CD14-positive monocyte (primary cell): ENCODE measurements at regions not wholly inside any gene's neighbourhood (a gene's known extent, or its start where the extent isn't known, plus 50 kb on each side); places are given as distances from the start of the nearest gene placed in this dataset.
"Not testable (repeated sequence)": the region's sequence is repeated elsewhere in the genome, so short reads cannot be mapped to it uniquely, and the experiment has no call there.

Experiments
- DNase-seq, 3 donors: peaks; one replicate each; pipeline ENCODE4 v3.0.0-alpha.2; 2011 to 2022
- H2AFZ ChIP-seq: 2 replicates; pipeline ENCODE4 v1.6.0; 2012; ENCODE audit warnings: mild to moderate bottlenecking, low read depth, low read length, inconsistent platforms; ENCODE audit not compliant: insufficient read depth, poor library complexity, severe bottlenecking
- H3K27ac ChIP-seq, 2 donors: 1 replicate in 1 of 2; 2 replicates in 1 of 2; pipeline ENCODE4 v1.5.1; 2012 to 2013; ENCODE audit warnings: low read length in 2 of 2, control low read depth in 1 of 2, inconsistent platforms in 1 of 2, low read depth in 1 of 2, mild to moderate bottlenecking in 1 of 2
- H3K27me3 ChIP-seq, 2 donors: one replicate each; pipeline versions ENCODE4 v1.6.0 to v1.6.1; 2011 to 2013; ENCODE audit warnings: low read length in 2 of 2; ENCODE audit not compliant: control insufficient read depth in 2 of 2, insufficient read depth in 2 of 2
- H3K36me3 ChIP-seq, 2 donors: replicated peaks in 1 of 2; 1 replicate in 1 of 2; 2 replicates in 1 of 2; pipeline versions ENCODE4 v1.5.1 to v1.6.1; 2012 to 2013; ENCODE audit warnings: low read length in 2 of 2, control low read depth in 1 of 2, inconsistent platforms in 1 of 2, mild to moderate bottlenecking in 1 of 2; ENCODE audit not compliant: insufficient read depth in 2 of 2, control insufficient read depth in 1 of 2
- H3K4me1 ChIP-seq, 2 donors: 1 replicate in 1 of 2; 2 replicates in 1 of 2; pipeline versions ENCODE4 v1.5.1 to v1.6.1; 2012 to 2013; ENCODE audit warnings: low read length in 2 of 2, control low read depth in 1 of 2, inconsistent platforms in 1 of 2, mild to moderate bottlenecking in 1 of 2, moderate library complexity in 1 of 2; ENCODE audit not compliant: insufficient read depth in 2 of 2, control insufficient read depth in 1 of 2
- H3K4me2 ChIP-seq: replicated peaks from 2 replicates; pipeline ENCODE3; 2012; ENCODE audit warnings: low read length, moderate library complexity, mild to moderate bottlenecking; ENCODE audit not compliant: poor library complexity, severe bottlenecking; ENCODE audit errors: extremely low read depth
- H3K4me3 ChIP-seq, 3 experiments: fragments of 200-600 bp in 1 of 3; sonication (generic) in 1 of 3; replicated peaks in 1 of 3; 1 replicate in 2 of 3; 2 replicates in 1 of 3; pipeline ENCODE4 v1.5.1; 2011 to 2013; ENCODE audit warnings: low read length in 3 of 3, mild to moderate bottlenecking in 3 of 3, control low read depth in 2 of 3, low read depth in 2 of 3, inconsistent platforms in 1 of 3, moderate library complexity in 1 of 3
- H3K79me2 ChIP-seq: 2 replicates; pipeline ENCODE4 v1.6.0; 2012; ENCODE audit warnings: mild to moderate bottlenecking, control low read depth, inconsistent platforms, low read length, moderate library complexity; ENCODE audit not compliant: insufficient read depth
- H3K9ac ChIP-seq: 2 replicates; pipeline ENCODE4 v1.6.0; 2017; ENCODE audit warnings: low read length, mild to moderate bottlenecking; ENCODE audit not compliant: insufficient read depth, poor library complexity, severe bottlenecking
- H3K9me3 ChIP-seq, 2 donors: replicated peaks in 1 of 2; 1 replicate in 1 of 2; 2 replicates in 1 of 2; pipeline versions ENCODE4 v1.5.1 to v1.6.1; 2012 to 2013; ENCODE audit warnings: low read length in 2 of 2, control low read depth in 1 of 2; ENCODE audit not compliant: control insufficient read depth in 1 of 2, insufficient read depth in 1 of 2
- H4K20me1 ChIP-seq: 2 replicates; pipeline ENCODE4 v1.6.0; 2012; ENCODE audit warnings: mild to moderate bottlenecking, low read length, control low read depth, moderate library complexity; ENCODE audit not compliant: insufficient read depth
- H3K27ac Mint-ChIP-seq, 7 donors: one replicate each; pipeline ENCODE4 v1.8.0; 2020; ENCODE audit warnings: mild to moderate bottlenecking in 7 of 7, mixed read lengths in 7 of 7, moderate library complexity in 6 of 7, inconsistent platforms in 2 of 7
- H3K27me3 Mint-ChIP-seq, 3 donors: one replicate each; pipeline ENCODE4 v1.8.0; 2021 to 2022; ENCODE audit warnings: low read depth in 3 of 3, mild to moderate bottlenecking in 3 of 3, mixed read lengths in 3 of 3, moderate library complexity in 3 of 3, inconsistent platforms in 1 of 3
- H3K36me3 Mint-ChIP-seq, 2 donors: one replicate each; pipeline ENCODE4 v1.8.0; 2020; ENCODE audit warnings: mixed read lengths in 2 of 2, inconsistent platforms in 1 of 2, mild to moderate bottlenecking in 1 of 2
- H3K4me1 Mint-ChIP-seq: one replicate; pipeline ENCODE4 v1.8.0; 2020; ENCODE audit warnings: mild to moderate bottlenecking, mixed read lengths
- H3K4me3 Mint-ChIP-seq, 2 donors: one replicate each; pipeline ENCODE4 v1.8.0; 2020; ENCODE audit warnings: mild to moderate bottlenecking in 2 of 2, mixed read lengths in 2 of 2, moderate library complexity in 1 of 2
- H3K9me3 Mint-ChIP-seq, 7 donors: one replicate each; pipeline ENCODE4 v1.8.0; 2020 to 2022; ENCODE audit warnings: mixed read lengths in 7 of 7, mild to moderate bottlenecking in 6 of 7, moderate library complexity in 6 of 7, inconsistent platforms in 2 of 7
- WGBS: methylation state at CpG from one replicate; pipeline ENCODE4 v1.1.5; 2013; ENCODE audit warnings: missing lambda C conversion rate; ENCODE audit not compliant: insufficient coverage; 5-methylcytosine and 5-hydroxymethylcytosine counted together
- intact Hi-C, 2 donors: fragments of 100-400 bp; cut with micrococcal nuclease; formaldehyde crosslinking; loops; one replicate each; pipeline versions ENCODE4 v1.15.0 to v1.15.1; 2023
- TF ChIP-seq, protein P1 (sequence below): fragments of 200-600 bp; IDR thresholded peaks from one replicate; pipeline ENCODE4 v1.8.0; 2022; ENCODE audit warnings: antibody characterized with exemption, mild to moderate bottlenecking

DNA sequence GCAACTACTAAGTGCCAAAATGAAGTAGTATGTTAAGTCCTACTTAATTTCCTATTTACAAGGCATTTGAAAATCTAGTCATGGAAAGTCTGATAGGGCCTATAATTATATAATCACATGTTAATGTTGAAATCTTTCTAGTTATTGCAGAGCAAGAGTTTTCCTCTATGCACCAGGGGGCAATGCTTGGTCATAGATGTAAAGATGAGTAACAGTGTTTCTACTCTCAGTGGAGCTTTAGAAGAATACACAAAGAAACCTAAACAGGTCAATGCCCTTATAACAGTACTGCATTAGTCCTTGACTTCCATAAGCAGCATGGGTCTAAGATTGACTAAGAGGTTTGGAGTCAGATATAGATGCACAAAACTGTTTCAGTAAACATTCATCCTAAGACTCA, 218.7 kb downstream of the KCTD12 start:
- intact Hi-C loops: loop anchor here (5.0 to 10.0 kb wide), 5 partner anchors 80 to 237 kb away; partner anchors contain the start of gene KCTD12 (in 1 of the 2)
- H3K27ac Mint-ChIP-seq: peak overlapping the region in 3 of 7 donors; percentile 24 to 41 (median 25)

DNA sequence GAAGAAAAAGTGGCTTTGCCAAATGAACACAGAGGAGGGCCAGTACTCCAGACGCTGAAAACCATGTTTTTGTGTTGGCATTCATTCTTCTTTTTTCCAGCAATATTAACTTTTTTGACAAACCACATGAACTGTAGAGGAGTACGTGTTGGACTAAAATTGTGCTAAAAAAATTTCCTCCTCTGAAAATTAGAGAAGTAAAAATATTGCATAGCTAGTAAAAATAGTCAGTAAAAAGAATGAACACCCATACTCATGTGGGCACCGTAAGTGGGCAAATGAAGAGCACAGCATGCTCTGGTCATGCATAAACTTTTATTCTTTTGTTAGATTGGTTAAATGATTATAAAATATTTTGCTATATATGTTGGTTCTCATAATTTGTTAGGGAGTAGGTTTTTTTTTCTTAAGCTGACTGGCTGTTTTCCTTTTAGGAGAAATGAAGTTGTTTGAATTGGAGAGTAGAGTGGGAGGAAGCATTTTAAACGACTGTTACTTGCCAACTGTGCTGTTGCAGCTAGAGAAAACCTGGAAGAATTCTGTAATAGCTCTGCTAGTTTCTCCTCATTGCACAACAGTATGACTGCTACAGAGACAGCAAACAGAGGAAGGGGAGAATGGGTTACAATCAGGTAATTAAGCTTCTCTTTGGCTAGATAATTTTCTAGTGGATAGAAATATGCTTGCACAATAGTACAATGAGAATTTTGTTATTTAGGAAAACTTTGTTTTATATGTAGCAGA, 222.4 kb downstream of the KCTD12 start:
- WGBS: no CpG with 5 or more reads among the region's 4 CpGs
- TF ChIP-seq, protein P1, sequence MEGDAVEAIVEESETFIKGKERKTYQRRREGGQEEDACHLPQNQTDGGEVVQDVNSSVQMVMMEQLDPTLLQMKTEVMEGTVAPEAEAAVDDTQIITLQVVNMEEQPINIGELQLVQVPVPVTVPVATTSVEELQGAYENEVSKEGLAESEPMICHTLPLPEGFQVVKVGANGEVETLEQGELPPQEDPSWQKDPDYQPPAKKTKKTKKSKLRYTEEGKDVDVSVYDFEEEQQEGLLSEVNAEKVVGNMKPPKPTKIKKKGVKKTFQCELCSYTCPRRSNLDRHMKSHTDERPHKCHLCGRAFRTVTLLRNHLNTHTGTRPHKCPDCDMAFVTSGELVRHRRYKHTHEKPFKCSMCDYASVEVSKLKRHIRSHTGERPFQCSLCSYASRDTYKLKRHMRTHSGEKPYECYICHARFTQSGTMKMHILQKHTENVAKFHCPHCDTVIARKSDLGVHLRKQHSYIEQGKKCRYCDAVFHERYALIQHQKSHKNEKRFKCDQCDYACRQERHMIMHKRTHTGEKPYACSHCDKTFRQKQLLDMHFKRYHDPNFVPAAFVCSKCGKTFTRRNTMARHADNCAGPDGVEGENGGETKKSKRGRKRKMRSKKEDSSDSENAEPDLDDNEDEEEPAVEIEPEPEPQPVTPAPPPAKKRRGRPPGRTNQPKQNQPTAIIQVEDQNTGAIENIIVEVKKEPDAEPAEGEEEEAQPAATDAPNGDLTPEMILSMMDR: no peak
- peak overlapping the region in 1 of 2 donors; percentile 67 for H3K4me3 Mint-ChIP-seq
- no peak overlapping the region for H2AFZ ChIP-seq
- H3K27ac ChIP-seq: peak overlapping the region in 1 of 2 donors; percentile 24
- peak overlapping the region; percentile 38 for H3K4me2 ChIP-seq
- H3K4me1 Mint-ChIP-seq: peaks cover 42% of the 10 kb centered on the region
- H3K9me3 ChIP-seq: no peaks in the 10 kb centered on the region
- H3K4me3 ChIP-seq: peak overlapping the region in 1 of 3 experiments; percentile 4
- peak overlapping the region in 5 of 7 donors; percentile 13 to 81 (median 46) for H3K27ac Mint-ChIP-seq
- intact Hi-C loops: loop anchor here (10.0 kb wide), 3 partner anchors 131 to 241 kb away; partner anchors contain the start of gene KCTD12 (in 1 of the 2)
- DNase-seq: peak; percentile 5 to 26 (median 14)
- H3K9me3 Mint-ChIP-seq: no peaks in the 10 kb centered on the region
- no peak overlapping the region for H3K9ac ChIP-seq
- no peaks in the 10 kb centered on the region for H3K79me2 ChIP-seq
- no peaks in the 10 kb centered on the region for H3K36me3 ChIP-seq
- H3K27me3 Mint-ChIP-seq: no peaks in the 10 kb centered on the region
- peaks cover 20 to 28% of the 10 kb centered on the region in 2 donors for H3K4me1 ChIP-seq
- H3K27me3 ChIP-seq: no peaks in the 10 kb centered on the region
- H4K20me1 ChIP-seq: no peaks in the 10 kb centered on the region
- H3K36me3 Mint-ChIP-seq: no peaks in the 10 kb centered on the region

More for the DNA sequence above, 218.7 kb downstream of the KCTD12 start:
- Mint-ChIP-seq H3K4me3 (no peak overlapping the region), H3K36me3 (no peaks in the 10 kb centered on the region), H3K4me1 (peaks cover 42% of the 10 kb centered on the region), H3K9me3 (no peaks in the 10 kb centered on the region), H3K27me3 (peaks cover 0 to under 1% (median 0%) of the 10 kb centered on the region in 3 donors)
- Histone ChIP-seq H3K4me2 (no peak overlapping the region), H4K20me1 (no peaks in the 10 kb centered on the region), H3K79me2 (no peaks in the 10 kb centered on the region), H3K9ac (no peak overlapping the region), H3K9me3 (no peaks in the 10 kb centered on the region), H3K27me3 (no peaks in the 10 kb centered on the region), H3K4me3 (no peak overlapping the region), H2AFZ (peak overlapping the region; percentile 37), H3K36me3 (no peaks in the 10 kb centered on the region), H3K4me1 (peaks cover 20 to 28% of the 10 kb centered on the region in 2 donors), H3K27ac (no peak overlapping the region)
- DNase-seq: peak; percentile 41 to 70 (median 52)
- TF ChIP-seq, protein P1: peak; percentile 52

DNA sequence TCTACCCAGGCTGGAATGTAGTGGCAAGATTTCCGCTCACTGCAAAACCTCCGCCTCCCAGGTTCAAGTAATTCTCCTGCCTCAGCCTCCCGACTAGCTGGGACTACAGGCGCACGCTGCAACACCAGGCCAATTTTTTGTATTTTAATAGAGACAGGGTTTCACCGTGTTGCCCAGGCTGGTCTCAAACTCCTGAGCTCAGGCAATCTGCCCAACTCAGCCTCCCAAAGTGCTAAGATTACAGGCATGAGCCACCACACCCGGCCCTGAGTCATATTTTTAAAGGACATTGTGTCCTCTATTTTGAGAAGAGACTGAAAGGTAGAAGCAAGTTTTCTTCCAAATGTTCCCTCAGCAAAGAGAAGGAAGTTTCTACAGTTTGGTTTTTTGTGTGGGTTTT, 227.1 kb downstream of the KCTD12 start:
- peaks cover 17 to 27% of the 10 kb centered on the region in 2 donors for H3K4me1 ChIP-seq
- WGBS: 100% methylated on average over 3 of the region's 7 CpGs

More for the DNA sequence above, 227.1 kb downstream of the KCTD12 start:
- H3K27ac ChIP-seq, H3K9me3 Mint-ChIP-seq, H3K27me3 Mint-ChIP-seq, H4K20me1 ChIP-seq, H3K9me3 ChIP-seq, H3K4me3 ChIP-seq, intact Hi-C loops, H3K4me3 Mint-ChIP-seq, DNase-seq, H3K4me2 ChIP-seq, H2AFZ ChIP-seq, H3K79me2 ChIP-seq, H3K36me3 ChIP-seq, H3K36me3 Mint-ChIP-seq, H3K9ac ChIP-seq, H3K27me3 ChIP-seq: not testable (repeated sequence)
- Mint-ChIP-seq H3K27ac (peak overlapping the region in 1 of 7 donors; percentile 54), H3K4me1 (peaks cover 35% of the 10 kb centered on the region)
